Liver (tissue), 8 donors: ENCODE measurements at regions not wholly inside any gene's neighbourhood (a gene's known extent, or its start where the extent isn't known, plus 50 kb on each side); places are given as distances from the start of the nearest gene placed in this dataset.

Experiments used
- DNase-seq: peaks from one replicate; pipeline ENCODE4 v3.0.0-alpha.2; 2017; ENCODE audit warnings: low spot score
- H3K27ac ChIP-seq, 2 donors: one replicate each; pipeline ENCODE4 v1.7.0; 2013; ENCODE audit warnings: inconsistent platforms in 2 of 2, low read length in 2 of 2, control low read depth in 1 of 2, low read depth in 1 of 2, mild to moderate bottlenecking in 1 of 2
- H3K27me3 ChIP-seq, 4 donors: one replicate each; pipeline versions ENCODE4 v1.6.1 to v1.7.0; 2013; ENCODE audit warnings: low read length in 3 of 4, inconsistent platforms in 1 of 4, mild to moderate bottlenecking in 1 of 4, moderate library complexity in 1 of 4; ENCODE audit not compliant: control insufficient read depth in 4 of 4, insufficient read depth in 4 of 4
- H3K36me3 ChIP-seq, 4 donors: one replicate each; pipeline versions ENCODE4 v1.6.1 to v1.7.0; 2013; ENCODE audit warnings: low read length in 3 of 4, mild to moderate bottlenecking in 3 of 4, low read depth in 1 of 4, moderate library complexity in 1 of 4; ENCODE audit not compliant: control insufficient read depth in 4 of 4, insufficient read depth in 3 of 4
- H3K4me1 ChIP-seq, 4 donors: one replicate each; pipeline versions ENCODE4 v1.6.1 to v1.7.0; 2013; ENCODE audit warnings: low read length in 3 of 4, mild to moderate bottlenecking in 3 of 4, moderate library complexity in 1 of 4; ENCODE audit not compliant: control insufficient read depth in 4 of 4, insufficient read depth in 4 of 4
- H3K4me3 ChIP-seq, 3 donors: one replicate each; pipeline versions ENCODE4 v1.6.1 to v1.7.0; 2013; ENCODE audit warnings: low read length in 3 of 3, control low read depth in 1 of 3, low read depth in 1 of 3, mild to moderate bottlenecking in 1 of 3
- H3K9ac ChIP-seq, 2 donors: one replicate each; pipeline ENCODE4 v1.7.0; 2013; ENCODE audit warnings: low read length in 2 of 2, mild to moderate bottlenecking in 2 of 2, moderate library complexity in 2 of 2, control low read depth in 1 of 2, low read depth in 1 of 2
- H3K9me3 ChIP-seq, 4 donors: one replicate each; pipeline versions ENCODE4 v1.6.1 to v1.7.0; 2013; ENCODE audit warnings: low read length in 3 of 4; ENCODE audit not compliant: control insufficient read depth in 4 of 4
- ATF3 ChIP-seq: IDR thresholded peaks from 2 replicates; pipeline ENCODE4 v1.6.1; 2016; ENCODE audit warnings: antibody characterized with exemption
- CTCF ChIP-seq: fragments of 150-350 bp; IDR thresholded peaks from 2 replicates; pipeline ENCODE4 v1.5.1; 2017; ENCODE audit warnings: improper control_type of control experiment, low read depth, low read length; ENCODE audit not compliant: missing input control
- EGR1 ChIP-seq, 2 donors: IDR thresholded peaks; 2 replicates each; pipeline ENCODE4 v1.6.1; 2016 to 2018; ENCODE audit warnings: antibody characterized with exemption in 2 of 2, low read depth in 2 of 2
- FOXA1 ChIP-seq: IDR thresholded peaks from 2 replicates; pipeline ENCODE4 v1.6.1; 2016; ENCODE audit warnings: antibody characterized with exemption
- FOXA2 ChIP-seq: IDR thresholded peaks from 2 replicates; pipeline ENCODE4 v1.6.1; 2016; ENCODE audit warnings: antibody characterized with exemption
- GABPA ChIP-seq, 2 donors: IDR thresholded peaks in 1 of 2; conservative IDR thresholded peaks in 1 of 2; 2 replicates each; pipeline ENCODE4 v1.6.1; 2016; ENCODE audit warnings: antibody characterized with exemption in 2 of 2, mild to moderate bottlenecking in 1 of 2, moderate library complexity in 1 of 2
- HNF4A ChIP-seq, 2 donors: conservative IDR thresholded peaks; 2 replicates each; pipeline ENCODE4 v1.6.1; 2016; ENCODE audit warnings: antibody characterized with exemption in 2 of 2, mild to moderate bottlenecking in 2 of 2
- HNF4G ChIP-seq: IDR thresholded peaks from 2 replicates; pipeline ENCODE4 v1.6.1; 2016; ENCODE audit warnings: antibody characterized with exemption
- JUND ChIP-seq, 2 donors: IDR thresholded peaks; 2 replicates each; pipeline ENCODE4 v1.6.1; 2016; ENCODE audit warnings: antibody characterized with exemption in 2 of 2
- NR2F2 ChIP-seq: IDR thresholded peaks from 2 replicates; pipeline ENCODE4 v1.6.1; 2016; ENCODE audit warnings: antibody characterized with exemption
- RXRA ChIP-seq, 2 donors: IDR thresholded peaks; 2 replicates each; pipeline ENCODE4 v1.6.1; 2017 to 2018; ENCODE audit warnings: antibody characterized with exemption in 2 of 2, mild to moderate bottlenecking in 1 of 2
- SP1 ChIP-seq: IDR thresholded peaks from 2 replicates; pipeline ENCODE4 v1.6.1; 2018; ENCODE audit warnings: antibody characterized with exemption, mild to moderate bottlenecking
- TAF1 ChIP-seq: conservative IDR thresholded peaks from 2 replicates; pipeline ENCODE4 v1.6.1; 2016; ENCODE audit warnings: antibody characterized with exemption, mild to moderate bottlenecking
- YY1 ChIP-seq: IDR thresholded peaks from 2 replicates; pipeline ENCODE4 v1.6.1; 2016; ENCODE audit warnings: antibody characterized with exemption, mild to moderate bottlenecking
- ZBTB33 ChIP-seq: IDR thresholded peaks from 2 replicates; pipeline ENCODE4 v1.6.1; 2016; ENCODE audit warnings: antibody characterized with exemption
- WGBS: extraction: QIAGEN DNeasy Blood & Tissue Kit; methylation state at CpG from one replicate; pipeline ENCODE4 v1.1.7; 2013; 5-methylcytosine and 5-hydroxymethylcytosine counted together
- TF ChIP-seq, protein P1 (sequence below): IDR thresholded peaks from 2 replicates; pipeline ENCODE4 v1.6.1; 2016; ENCODE audit warnings: antibody characterized with exemption
- TF ChIP-seq, protein P2 (sequence below): IDR thresholded peaks from 2 replicates; pipeline ENCODE4 v1.6.1; 2016; ENCODE audit warnings: antibody characterized with exemption, mild to moderate bottlenecking
- donor health status: healthy.
- donor health status: healthy.
- donor health status: healthy.
- donor health status: healthy.
- donor health status: healthy.

GRCh38 chr18:52222211-52222610, 117.8 kb upstream of the DCC start:
- Histone ChIP-seq H3K4me1 (no peaks in the 10 kb centered on the region), H3K4me3 (no peak overlapping the region), H3K9me3 (no peaks in the 10 kb centered on the region), H3K27ac (no peak overlapping the region), H3K27me3 (no peaks in the 10 kb centered on the region), H3K9ac (no peak overlapping the region), H3K36me3 (no peaks in the 10 kb centered on the region)
- DNase-seq: no peak
- TF ChIP-seq GABPA (IDR thresholded peaks at IDR 0.05 in 1 of 2, conservative IDR thresholded peaks at IDR 0.05 in 1 of 2): no peak
- TF ChIP-seq TAF1: no peak
- no peak for TF ChIP-seq JUND (IDR thresholded peaks at IDR 0.05)
- TF ChIP-seq, protein P1, sequence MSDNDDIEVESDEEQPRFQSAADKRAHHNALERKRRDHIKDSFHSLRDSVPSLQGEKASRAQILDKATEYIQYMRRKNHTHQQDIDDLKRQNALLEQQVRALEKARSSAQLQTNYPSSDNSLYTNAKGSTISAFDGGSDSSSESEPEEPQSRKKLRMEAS: no peak
- no peak for TF ChIP-seq YY1
- TF ChIP-seq FOXA2: no peak
- TF ChIP-seq RXRA (IDR thresholded peaks at IDR 0.05): no peak
- no peak for TF ChIP-seq ATF3
- TF ChIP-seq SP1: no peak
- no peak for TF ChIP-seq EGR1 (IDR thresholded peaks at IDR 0.05; ENCODE audit: low read depth in 2 of 2)
- no peak for TF ChIP-seq CTCF
- TF ChIP-seq HNF4G: no peak
- TF ChIP-seq, protein P2, sequence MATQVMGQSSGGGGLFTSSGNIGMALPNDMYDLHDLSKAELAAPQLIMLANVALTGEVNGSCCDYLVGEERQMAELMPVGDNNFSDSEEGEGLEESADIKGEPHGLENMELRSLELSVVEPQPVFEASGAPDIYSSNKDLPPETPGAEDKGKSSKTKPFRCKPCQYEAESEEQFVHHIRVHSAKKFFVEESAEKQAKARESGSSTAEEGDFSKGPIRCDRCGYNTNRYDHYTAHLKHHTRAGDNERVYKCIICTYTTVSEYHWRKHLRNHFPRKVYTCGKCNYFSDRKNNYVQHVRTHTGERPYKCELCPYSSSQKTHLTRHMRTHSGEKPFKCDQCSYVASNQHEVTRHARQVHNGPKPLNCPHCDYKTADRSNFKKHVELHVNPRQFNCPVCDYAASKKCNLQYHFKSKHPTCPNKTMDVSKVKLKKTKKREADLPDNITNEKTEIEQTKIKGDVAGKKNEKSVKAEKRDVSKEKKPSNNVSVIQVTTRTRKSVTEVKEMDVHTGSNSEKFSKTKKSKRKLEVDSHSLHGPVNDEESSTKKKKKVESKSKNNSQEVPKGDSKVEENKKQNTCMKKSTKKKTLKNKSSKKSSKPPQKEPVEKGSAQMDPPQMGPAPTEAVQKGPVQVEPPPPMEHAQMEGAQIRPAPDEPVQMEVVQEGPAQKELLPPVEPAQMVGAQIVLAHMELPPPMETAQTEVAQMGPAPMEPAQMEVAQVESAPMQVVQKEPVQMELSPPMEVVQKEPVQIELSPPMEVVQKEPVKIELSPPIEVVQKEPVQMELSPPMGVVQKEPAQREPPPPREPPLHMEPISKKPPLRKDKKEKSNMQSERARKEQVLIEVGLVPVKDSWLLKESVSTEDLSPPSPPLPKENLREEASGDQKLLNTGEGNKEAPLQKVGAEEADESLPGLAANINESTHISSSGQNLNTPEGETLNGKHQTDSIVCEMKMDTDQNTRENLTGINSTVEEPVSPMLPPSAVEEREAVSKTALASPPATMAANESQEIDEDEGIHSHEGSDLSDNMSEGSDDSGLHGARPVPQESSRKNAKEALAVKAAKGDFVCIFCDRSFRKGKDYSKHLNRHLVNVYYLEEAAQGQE: no peak
- no peak for TF ChIP-seq NR2F2
- no peak for TF ChIP-seq ZBTB33
- TF ChIP-seq FOXA1: no peak
- TF ChIP-seq HNF4A (conservative IDR thresholded peaks at IDR 0.05): no peak
- WGBS: 75% methylated on average over 2 of the region's 2 CpGs

- no peaks in the 10 kb centered on the region for H3K9me3 ChIP-seq
- no peak overlapping the region for H3K27ac ChIP-seq
- no peak overlapping the region for H3K9ac ChIP-seq
- WGBS: 71% methylated on average over 4 of the region's 4 CpGs
- no peak for DNase-seq
- no peaks in the 10 kb centered on the region for H3K4me1 ChIP-seq
- no peaks in the 10 kb centered on the region for H3K27me3 ChIP-seq
- H3K36me3 ChIP-seq: no peaks in the 10 kb centered on the region
- H3K4me3 ChIP-seq: no peak overlapping the region
- TF ChIP-seq HNF4G: no peak
- no peak for TF ChIP-seq TAF1
- no peak for TF ChIP-seq YY1
- TF ChIP-seq, protein P1: no peak
- no peak for TF ChIP-seq RXRA (IDR thresholded peaks at IDR 0.05)
- TF ChIP-seq ATF3: no peak
- no peak for TF ChIP-seq SP1
- TF ChIP-seq, protein P2: no peak
- TF ChIP-seq ZBTB33: no peak
- no peak for TF ChIP-seq EGR1 (IDR thresholded peaks at IDR 0.05; ENCODE audit: low read depth in 2 of 2)
Measured at GRCh38 chr18:52227536-52227935, 112.5 kb upstream of the DCC start.
